DOHH2 (cell line): ENCODE measurements at regions not wholly inside any gene's neighbourhood (a gene's known extent, or its start where the extent isn't known, plus 50 kb on each side); places are given as distances from the start of the nearest gene placed in this dataset.

ENCODE experiments used
- CTCF ChIP-seq: fragments of 200-600 bp; sonication (generic); IDR thresholded peaks from one replicate; pipeline ENCODE4 v1.5.1; 2014; ENCODE audit warnings: antibody characterized with exemption, mild to moderate bottlenecking, low read depth, low read length; ENCODE audit not compliant: poor library complexity, severe bottlenecking
- EZH2phosphoT487 ChIP-seq: fragments of 200-600 bp; sonication (generic); IDR thresholded peaks from 2 replicates; pipeline ENCODE4 v1.6.1; 2017; ENCODE audit warnings: borderline replicate concordance, mild to moderate bottlenecking, antibody characterized with exemption, low read length, moderate library complexity, mixed read lengths

- no peak for TF ChIP-seq CTCF
- TF ChIP-seq EZH2phosphoT487 = no peak
These were observed 220.7 kb upstream of the NOX3 start for GRCh38 chr6:155676346-155676745.
